Spleen (tissue), 7 donors: ENCODE measurements at regions not wholly inside any gene's neighbourhood (a gene's known extent, or its start where the extent isn't known, plus 50 kb on each side); places are given as distances from the start of the nearest gene placed in this dataset.

Experiments used
- CTCF ChIP-seq, 11 experiments: fragments of 200-600 bp in 7 of 11; fragments of 450-650 bp in 4 of 11; sonication (generic) in 4 of 11; IDR thresholded peaks in 8 of 11; conservative IDR thresholded peaks in 3 of 11; 1 replicate in 7 of 11; 2 replicates in 4 of 11; pipeline versions ENCODE4 v1.4.0 to v1.8.0; 2016 to 2021; ENCODE audit warnings: antibody characterized with exemption in 11 of 11, inconsistent platforms in 4 of 11, mild to moderate bottlenecking in 1 of 11
- POLR2A ChIP-seq, 3 donors: fragments of 450-650 bp; IDR thresholded peaks; one replicate each; pipeline ENCODE4 v1.5.1; 2017; ENCODE audit warnings: antibody characterized with exemption in 3 of 3, mild to moderate bottlenecking in 1 of 3
- POLR2AphosphoS5 ChIP-seq, 3 donors: sonication (generic); formaldehyde crosslinking; IDR thresholded peaks; one replicate each; pipeline ENCODE4 v1.5.1; 2017; ENCODE audit warnings: antibody characterized with exemption in 3 of 3
- donor health status: DM: no; HTN: no; CAD: no; lungs with moderate emphysema.
- donor health status: DM: no; HTN: no; CAD: no.
- donor health status: DM: no; HTN: no; CAD: no.

- TF ChIP-seq CTCF (IDR thresholded peaks at IDR 0.05 in 8 of 11, conservative IDR thresholded peaks at IDR 0.05 in 3 of 11) (no peak), POLR2AphosphoS5 (IDR thresholded peaks at IDR 0.05) (no peak), POLR2A (IDR thresholded peaks at IDR 0.05) (no peak)
Measured at GRCh38 chr2:19226386-19226785, 132.0 kb downstream of the OSR1 start.
